OCI-LY1 (cell line): ENCODE measurements at regions not wholly inside any gene's neighbourhood (a gene's known extent, or its start where the extent isn't known, plus 50 kb on each side); places are given as distances from the start of the nearest gene placed in this dataset.

ENCODE experiments used
- H2AFZ ChIP-seq: fragments of 200-600 bp; sonication (generic), shearing (Covaris generic); 2 replicates; pipeline ENCODE4 v1.6.0; 2014; ENCODE audit warnings: antibody characterized with exemption, mild to moderate bottlenecking, low read length
- H3F3A ChIP-seq: fragments of 200-600 bp; sonication (generic), shearing (Covaris generic); 2 replicates; pipeline ENCODE4 v1.6.0; 2014; ENCODE audit warnings: mild to moderate bottlenecking, antibody characterized with exemption, low read length, moderate library complexity; ENCODE audit not compliant: insufficient read depth
- H3K27ac ChIP-seq: fragments of 200-600 bp; sonication (generic); 2 replicates; pipeline ENCODE4 v1.5.1; 2014; ENCODE audit warnings: low read length, mixed run types, mild to moderate bottlenecking, low read depth; ENCODE audit not compliant: poor library complexity, severe bottlenecking
- H3K27me3 ChIP-seq: fragments of 200-600 bp; sonication (generic); 2 replicates; pipeline ENCODE4 v1.6.0; 2014; ENCODE audit warnings: antibody characterized with exemption, mild to moderate bottlenecking, low read length, moderate library complexity; ENCODE audit not compliant: insufficient read depth
- H3K36me3 ChIP-seq: fragments of 200-600 bp; sonication (generic); 2 replicates; pipeline ENCODE4 v1.6.1; 2014; ENCODE audit warnings: mild to moderate bottlenecking, antibody characterized with exemption, low read length, moderate library complexity, mixed read lengths; ENCODE audit not compliant: insufficient read depth
- H3K4me1 ChIP-seq: fragments of 200-600 bp; sonication (generic); 2 replicates; pipeline ENCODE4 v1.5.1; 2014; ENCODE audit warnings: mild to moderate bottlenecking, low read length, moderate library complexity; ENCODE audit not compliant: insufficient read depth, severe bottlenecking
- H3K4me2 ChIP-seq: fragments of 200-600 bp; sonication (generic), shearing (Covaris generic); 2 replicates; pipeline ENCODE4 v1.6.1; 2014; ENCODE audit warnings: low read length
- H3K4me3 ChIP-seq: fragments of 200-600 bp; sonication (generic); 2 replicates; pipeline ENCODE4 v1.5.1; 2014; ENCODE audit warnings: low read length, low read depth, mild to moderate bottlenecking, mixed read lengths; ENCODE audit not compliant: poor library complexity, severe bottlenecking
- H3K79me2 ChIP-seq: fragments of 200-600 bp; shearing (Covaris generic); 2 replicates; pipeline ENCODE4 v1.6.1; 2016; ENCODE audit warnings: mixed run types, low read length, mixed read lengths; ENCODE audit not compliant: insufficient read depth
- H3K9ac ChIP-seq: fragments of 200-600 bp; sonication (generic), shearing (Covaris generic); 2 replicates; pipeline ENCODE4 v1.6.1; 2014; ENCODE audit warnings: mild to moderate bottlenecking, low read length, mixed read lengths
- H3K9me2 ChIP-seq: fragments of 200-600 bp; sonication (generic), shearing (Covaris generic); 2 replicates; pipeline ENCODE4 v1.6.1; 2014; ENCODE audit warnings: low read depth, mild to moderate bottlenecking, low read length, mixed read lengths
- H3K9me3 ChIP-seq: fragments of 200-600 bp; shearing (Covaris generic); 2 replicates; pipeline ENCODE4 v1.6.1; 2014; ENCODE audit warnings: low read length, mixed read lengths
- H4K20me1 ChIP-seq: fragments of 200-600 bp; sonication (generic), shearing (Covaris generic); 2 replicates; pipeline ENCODE4 v1.6.0; 2016; ENCODE audit warnings: mild to moderate bottlenecking, low read length; ENCODE audit not compliant: insufficient read depth
- CTCF ChIP-seq: fragments of 200-600 bp; sonication (generic), shearing (Covaris generic); IDR thresholded peaks from 2 replicates; pipeline ENCODE4 v1.5.1; 2017; ENCODE audit warnings: mild to moderate bottlenecking, antibody characterized with exemption, low read length, moderate library complexity, mixed read lengths
- EZH2 ChIP-seq: fragments of 200-600 bp; sonication (generic), shearing (Covaris generic); IDR thresholded peaks from 2 replicates; pipeline ENCODE4 v1.8.0; 2017; ENCODE audit warnings: borderline replicate concordance, mixed run types, mild to moderate bottlenecking, antibody characterized with exemption, low read length, moderate library complexity, mixed read lengths

GRCh38 chrX:16491461-16491860, 158.5 kb upstream of the S100G start:
- no peak overlapping the region for H3K4me2 ChIP-seq
- no peak overlapping the region for H3K9ac ChIP-seq
- no peak overlapping the region for H3K4me3 ChIP-seq
- H3K27ac ChIP-seq, result no peak overlapping the region
- no peaks in the 10 kb centered on the region for H3F3A ChIP-seq
- H4K20me1 ChIP-seq, result no peaks in the 10 kb centered on the region
- H3K27me3 ChIP-seq, result no peaks in the 10 kb centered on the region
- no peaks in the 10 kb centered on the region for H3K4me1 ChIP-seq
- TF ChIP-seq CTCF (no peak), EZH2 (no peak)
- no peaks in the 10 kb centered on the region for H3K9me2 ChIP-seq
- H2AFZ ChIP-seq, result no peak overlapping the region
- no peaks in the 10 kb centered on the region for H3K36me3 ChIP-seq
- H3K9me3 ChIP-seq, result no peaks in the 10 kb centered on the region
- no peaks in the 10 kb centered on the region for H3K79me2 ChIP-seq

- Histone ChIP-seq H3K9ac (no peak overlapping the region), H3K4me2 (no peak overlapping the region), H2AFZ (no peak overlapping the region), H3K4me1 (no peaks in the 10 kb centered on the region), H4K20me1 (no peaks in the 10 kb centered on the region), H3K9me2 (no peaks in the 10 kb centered on the region), H3K9me3 (no peaks in the 10 kb centered on the region), H3K36me3 (no peaks in the 10 kb centered on the region), H3K27me3 (no peaks in the 10 kb centered on the region), H3F3A (no peaks in the 10 kb centered on the region), H3K27ac (no peak overlapping the region), H3K4me3 (no peak overlapping the region), H3K79me2 (no peaks in the 10 kb centered on the region)
- no peak for TF ChIP-seq EZH2
- TF ChIP-seq CTCF, result no peak
These were observed 153.8 kb upstream of the S100G start for GRCh38 chrX:16496175-16496574.

GRCh38 chrX:16511796-16512776, 137.9 kb upstream of the S100G start:
- TF ChIP-seq CTCF (no peak), EZH2 (no peak)
- no peak overlapping the region for H3K4me2 ChIP-seq
- H3K9ac ChIP-seq, result no peak overlapping the region
- H3K9me3 ChIP-seq, result no peaks in the 10 kb centered on the region
- H3K27ac ChIP-seq, result no peak overlapping the region
- H3K4me3 ChIP-seq, result no peak overlapping the region
- H3K4me1 ChIP-seq, result no peaks in the 10 kb centered on the region
- H4K20me1 ChIP-seq, result no peaks in the 10 kb centered on the region
- no peaks in the 10 kb centered on the region for H3F3A ChIP-seq
- no peaks in the 10 kb centered on the region for H3K9me2 ChIP-seq
- H3K36me3 ChIP-seq, result no peaks in the 10 kb centered on the region
- no peak overlapping the region for H2AFZ ChIP-seq
- no peaks in the 10 kb centered on the region for H3K79me2 ChIP-seq
- no peaks in the 10 kb centered on the region for H3K27me3 ChIP-seq
